GM19467 (cell line): ENCODE measurements at regions not wholly inside any gene's neighbourhood (a gene's known extent, or its start where the extent isn't known, plus 50 kb on each side); places are given as distances from the start of the nearest gene placed in this dataset.

Experiments used
- ATAC-seq: cut with Tn5 transposase; IDR thresholded peaks from one replicate; pipeline ENCODE4 v1.9.1; 2021; ENCODE audit warnings: mild to moderate bottlenecking, moderate library complexity; ENCODE audit not compliant: unreplicated experiment

- ATAC-seq, result no peak
Measured at GRCh38 chr10:64062793-64063192, 541.6 kb downstream of the REEP3 start.

- no peak for ATAC-seq
Measured at GRCh38 chr10:64067009-64067606, 545.9 kb downstream of the REEP3 start.

- no peak for ATAC-seq
Measured at GRCh38 chr10:64067859-64068258, 546.7 kb downstream of the REEP3 start.

- no peak for ATAC-seq
Measured at GRCh38 chr10:64070241-64070640, 549.0 kb downstream of the REEP3 start.

GRCh38 chr10:64071218-64071617 is 550.0 kb downstream of the REEP3 start:
- ATAC-seq, result no peak

- no peak for ATAC-seq
Measured at GRCh38 chr10:64075604-64076003, 554.4 kb downstream of the REEP3 start.

GRCh38 chr10:64076322-64076940 is 555.2 kb downstream of the REEP3 start:
- no peak for ATAC-seq

GRCh38 chr10:64079341-64079740 is 558.1 kb downstream of the REEP3 start:
- ATAC-seq, result no peak

GRCh38 chr10:64080071-64080470 is 558.9 kb downstream of the REEP3 start:
- ATAC-seq, result no peak

- ATAC-seq, result no peak
Measured at GRCh38 chr10:64081947-64082482, 560.8 kb downstream of the REEP3 start.

GRCh38 chr10:64086083-64086767 is 565.0 kb downstream of the REEP3 start:
- no peak for ATAC-seq

GRCh38 chr10:64089648-64090047 is 568.4 kb downstream of the REEP3 start:
- ATAC-seq, result no peak

GRCh38 chr10:64090865-64091264 is 569.7 kb downstream of the REEP3 start:
- ATAC-seq, result no peak

- ATAC-seq, result no peak
Measured at GRCh38 chr10:64091897-64092296, 570.7 kb downstream of the REEP3 start.

- ATAC-seq, result no peak
Measured at GRCh38 chr10:64093304-64093703, 572.1 kb downstream of the REEP3 start.

- no peak for ATAC-seq
Measured at GRCh38 chr10:64093946-64094535, 572.8 kb downstream of the REEP3 start.

- no peak for ATAC-seq
Measured at GRCh38 chr10:64096941-64097340, 575.7 kb downstream of the REEP3 start.

GRCh38 chr10:64097391-64098122 is 576.4 kb downstream of the REEP3 start:
- ATAC-seq, result no peak

- ATAC-seq, result no peak
Measured at GRCh38 chr10:64098994-64099393, 577.8 kb downstream of the REEP3 start.

GRCh38 chr10:64101606-64102263 is 580.5 kb downstream of the REEP3 start:
- ATAC-seq, result no peak

GRCh38 chr10:64102264-64102633 is 581.0 kb downstream of the REEP3 start:
- ATAC-seq, result no peak
